ENCODE measurements at regions not wholly inside any gene's neighbourhood (a gene's known extent, or its start where the extent isn't known, plus 50 kb on each side); places are given as distances from the start of the nearest gene placed in this dataset.

- H3K36me3 ChIP-seq (ENCODE audit: low read depth, low read length) = no peaks in the 10 kb centered on the region
- DNase-seq = no peak
- TF ChIP-seq CTCF (conservative IDR thresholded peaks at IDR 0.05; ENCODE audit: low read depth, low read length) (no peak), EZH2 (IDR thresholded peaks at IDR 0.05; ENCODE audit: low read length, unreplicated experiment) (no peak), EZH2phosphoT487 (IDR thresholded peaks at IDR 0.05; ENCODE audit: borderline replicate concordance, low read length) (no peak)
- no peaks in the 10 kb centered on the region for H3K9me2 ChIP-seq (replicated peaks; ENCODE audit: low read length)
- ChIA-PET CTCF (no interaction called here), POLR2A (ENCODE audit: unreplicated experiment) (no interaction called here)
- no TSS peak for BruUV-seq (replicated peaks)
- H2AFZ ChIP-seq (ENCODE audit: low read length) = no peak overlapping the region
- H3K9ac ChIP-seq (ENCODE audit: low read length) = no peak overlapping the region
- intact Hi-C loops (cut with micrococcal nuclease) = loop anchor here (10.0 kb wide), 1 partner anchor 114 kb away; no protein-coding TSS in a partner anchor
- no peak for ATAC-seq
- H3K27ac ChIP-seq (ENCODE audit: low read length) = no peak overlapping the region
- H3F3A ChIP-seq (ENCODE audit: low read length, unreplicated experiment) = peaks cover 4% of the 10 kb centered on the region
- H3K79me2 ChIP-seq (ENCODE audit: low read length) = no peaks in the 10 kb centered on the region
- no peaks in the 10 kb centered on the region for H4K20me1 ChIP-seq (ENCODE audit: low read length)
- H3K4me3 ChIP-seq (ENCODE audit: low read length) = no peak overlapping the region
- H3K4me1 ChIP-seq (ENCODE audit: insufficient read depth, low read length) = peaks cover 10% of the 10 kb centered on the region
- H3K9me3 ChIP-seq (ENCODE audit: low read length) = no peaks in the 10 kb centered on the region
- H3K4me2 ChIP-seq (ENCODE audit: low read length) = no peak overlapping the region
- no peaks in the 10 kb centered on the region for H3K27me3 ChIP-seq (ENCODE audit: low read length)
Measured at GRCh38 chr21:39010629-39011404, 172.4 kb downstream of the PSMG1 start.

- Histone ChIP-seq H3K4me1 (ENCODE audit: insufficient read depth, low read length) (peaks cover 4% of the 10 kb centered on the region; the same call in 1 of the 2 replicates), H3K4me2 (ENCODE audit: low read length) (no peak overlapping the region), H3K9me2 (replicated peaks; ENCODE audit: low read length) (no peaks in the 10 kb centered on the region), H2AFZ (ENCODE audit: low read length) (no peak overlapping the region), H3K27me3 (ENCODE audit: low read length) (no peaks in the 10 kb centered on the region), H4K20me1 (ENCODE audit: low read length) (no peaks in the 10 kb centered on the region), H3K9me3 (ENCODE audit: low read length) (no peaks in the 10 kb centered on the region), H3K27ac (ENCODE audit: low read length) (no peak overlapping the region), H3K79me2 (ENCODE audit: low read length) (no peaks in the 10 kb centered on the region), H3F3A (ENCODE audit: low read length, unreplicated experiment) (no peaks in the 10 kb centered on the region), H3K9ac (ENCODE audit: low read length) (no peak overlapping the region), H3K4me3 (ENCODE audit: low read length) (no peak overlapping the region), H3K36me3 (ENCODE audit: low read depth, low read length) (no peaks in the 10 kb centered on the region)
- ChIA-PET POLR2A (ENCODE audit: unreplicated experiment) (no interaction called here), CTCF (no interaction called here)
- no TSS peak for BruUV-seq (replicated peaks)
- TF ChIP-seq EZH2phosphoT487 (IDR thresholded peaks at IDR 0.05; ENCODE audit: borderline replicate concordance, low read length) (no peak), CTCF (conservative IDR thresholded peaks at IDR 0.05; ENCODE audit: low read depth, low read length) (no peak), EZH2 (IDR thresholded peaks at IDR 0.05; ENCODE audit: low read length, unreplicated experiment) (no peak)
- intact Hi-C loops (cut with micrococcal nuclease) = loop anchor here (10.0 kb wide), 1 partner anchor 115 kb away; no protein-coding TSS in a partner anchor
- DNase-seq (no peak), ATAC-seq (no peak)
Measured at GRCh38 chr21:39009587-39010225, 173.5 kb downstream of the PSMG1 start.

GRCh38 chr21:39007985-39008384 lies 175.3 kb downstream of the PSMG1 start:
- Histone ChIP-seq H3K4me1 (ENCODE audit: insufficient read depth, low read length) (no peaks in the 10 kb centered on the region), H3K79me2 (ENCODE audit: low read length) (no peaks in the 10 kb centered on the region), H2AFZ (ENCODE audit: low read length) (no peak overlapping the region), H3K4me3 (ENCODE audit: low read length) (no peak overlapping the region), H3K9me3 (ENCODE audit: low read length) (no peaks in the 10 kb centered on the region), H3K4me2 (ENCODE audit: low read length) (no peak overlapping the region), H3K36me3 (ENCODE audit: low read depth, low read length) (no peaks in the 10 kb centered on the region), H4K20me1 (ENCODE audit: low read length) (no peaks in the 10 kb centered on the region), H3K27ac (ENCODE audit: low read length) (no peak overlapping the region), H3K9me2 (replicated peaks; ENCODE audit: low read length) (no peaks in the 10 kb centered on the region), H3K9ac (ENCODE audit: low read length) (no peak overlapping the region), H3K27me3 (ENCODE audit: low read length) (no peaks in the 10 kb centered on the region), H3F3A (ENCODE audit: low read length, unreplicated experiment) (no peaks in the 10 kb centered on the region)
- no TSS peak for BruUV-seq (replicated peaks)
- DNase-seq (no peak), ATAC-seq (no peak)
- intact Hi-C loops (cut with micrococcal nuclease) = no loop called here
- TF ChIP-seq EZH2phosphoT487 (IDR thresholded peaks at IDR 0.05; ENCODE audit: borderline replicate concordance, low read length) = no peak
- TF ChIP-seq CTCF (conservative IDR thresholded peaks at IDR 0.05; ENCODE audit: low read depth, low read length) = no peak
- TF ChIP-seq EZH2 (IDR thresholded peaks at IDR 0.05; ENCODE audit: low read length, unreplicated experiment) = no peak
- CTCF ChIA-PET = no interaction called here
- POLR2A ChIA-PET (ENCODE audit: unreplicated experiment) = no interaction called here
